ENCODE measurements at regions not wholly inside any gene's neighbourhood (a gene's known extent, or its start where the extent isn't known, plus 50 kb on each side); places are given as distances from the start of the nearest gene placed in this dataset.

DNA sequence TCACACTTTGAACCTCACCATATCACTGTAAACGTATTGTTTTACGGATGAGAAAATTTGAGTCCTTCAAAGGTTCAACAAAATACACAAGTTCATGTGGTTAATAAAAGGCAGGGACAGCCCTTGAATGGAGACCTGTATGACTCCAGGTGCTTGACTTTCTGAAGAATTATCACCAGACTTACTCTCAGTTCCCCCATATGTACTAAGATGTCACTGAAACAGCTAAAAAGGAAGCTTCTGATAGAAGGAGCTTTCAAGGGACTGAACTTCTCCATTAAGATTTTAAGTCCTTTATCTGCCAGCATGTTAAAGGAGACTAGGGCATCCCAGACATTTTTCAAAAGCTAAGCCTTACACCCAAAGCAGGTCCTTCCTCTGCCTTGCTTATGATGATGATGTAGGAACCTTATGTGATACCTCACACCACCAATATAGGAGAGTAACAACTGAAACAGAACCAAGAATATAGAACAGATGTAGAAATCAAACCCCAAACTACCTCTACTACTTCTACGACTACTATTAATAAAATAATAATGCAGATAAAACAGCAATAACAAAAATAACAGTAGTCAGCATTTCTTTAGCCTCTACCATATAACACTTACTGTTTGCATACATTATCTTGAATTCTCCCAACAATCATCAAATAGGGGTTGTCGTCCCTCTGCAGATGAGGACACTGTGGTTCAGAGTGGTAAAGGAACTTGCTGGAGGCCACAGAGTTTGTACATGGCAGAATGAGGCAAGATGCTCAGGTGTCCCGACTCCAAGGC, 273.9 kb downstream of the ELAVL2 start:
- no peak for DNase-seq

GRCh38 chr9:23552876-23553601, 273.0 kb downstream of the ELAVL2 start:
- DNase-seq, result no peak

DNA sequence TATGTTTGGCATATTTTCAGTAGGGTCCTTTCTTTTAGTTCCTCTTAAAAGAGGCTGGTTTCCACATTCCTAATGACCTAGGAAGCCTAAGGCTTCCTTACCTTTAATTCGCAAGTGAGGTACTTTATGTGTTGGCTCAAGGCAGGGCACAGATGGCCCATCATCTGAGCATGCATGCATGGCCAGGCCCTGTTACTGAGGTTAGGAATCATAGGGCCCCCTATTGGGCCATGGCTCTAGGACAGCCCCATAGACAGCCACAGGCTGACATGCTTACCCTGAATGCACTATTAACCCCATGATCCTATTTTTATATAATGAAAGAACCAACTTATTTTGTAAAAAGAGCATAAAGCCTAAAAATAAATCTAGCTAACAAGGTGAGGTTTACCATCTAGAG, 271.4 kb downstream of the ELAVL2 start:
- no peak for DNase-seq

DNA sequence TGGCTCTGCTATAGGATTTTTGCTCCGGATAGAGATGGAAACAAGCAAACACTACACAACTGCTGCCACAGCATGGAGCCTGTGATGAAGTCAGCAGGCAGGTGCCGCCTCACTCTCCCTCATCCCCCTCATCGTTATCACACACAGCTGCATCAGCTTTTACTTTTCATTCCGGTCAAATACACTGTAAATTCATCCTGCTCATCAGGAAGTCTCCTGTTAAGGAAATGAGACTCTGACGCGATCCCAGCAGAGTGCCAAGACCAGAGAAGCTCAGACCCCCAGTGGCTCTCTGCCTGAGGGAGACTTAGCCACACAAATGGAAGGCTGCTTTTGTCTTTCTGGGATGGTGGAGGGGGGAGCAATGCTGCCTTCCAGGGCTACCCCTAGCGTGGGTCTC, 270.2 kb downstream of the ELAVL2 start:
- no peak for DNase-seq

GRCh38 chr9:23556459-23556858, 269.6 kb downstream of the ELAVL2 start:
- no peak for DNase-seq

DNA sequence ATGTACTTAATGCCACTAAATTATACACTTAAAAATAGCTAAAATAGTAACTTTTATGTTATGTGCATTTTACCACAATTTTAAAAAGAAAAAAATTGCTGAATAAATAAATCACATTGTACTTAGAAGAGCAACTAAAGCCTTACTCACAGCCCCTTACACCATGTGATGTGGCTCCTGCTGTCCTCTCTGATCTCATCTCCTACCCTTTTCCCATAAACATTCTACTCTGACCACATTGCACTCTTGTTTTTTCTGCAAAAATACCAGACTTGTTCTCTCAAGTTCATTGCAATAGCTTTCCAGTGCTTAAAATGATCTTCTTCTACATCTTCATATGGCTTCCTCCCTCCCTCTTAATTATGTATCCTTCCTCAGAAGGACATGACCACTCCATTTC, 268.4 kb downstream of the ELAVL2 start:
- no peak for DNase-seq

DNA sequence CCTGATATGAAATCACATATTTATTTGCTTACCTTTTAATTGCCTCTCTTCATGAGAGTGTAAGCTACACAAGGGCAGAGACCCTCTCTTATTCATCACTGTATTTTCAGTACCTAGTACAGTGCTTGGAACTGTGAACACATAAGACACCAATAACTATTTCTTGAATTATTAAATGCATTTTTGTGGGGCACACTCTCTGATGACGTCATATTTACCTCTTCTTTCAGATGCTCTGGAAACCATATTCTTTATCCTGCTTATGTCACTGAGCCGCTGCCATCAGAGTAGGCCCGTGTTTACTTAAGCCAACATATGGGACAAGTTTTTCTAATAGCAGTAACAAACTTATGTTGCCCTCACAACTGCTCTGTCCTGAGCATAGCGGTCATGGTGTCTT, 266.5 kb downstream of the ELAVL2 start:
- DNase-seq, result no peak

DNA sequence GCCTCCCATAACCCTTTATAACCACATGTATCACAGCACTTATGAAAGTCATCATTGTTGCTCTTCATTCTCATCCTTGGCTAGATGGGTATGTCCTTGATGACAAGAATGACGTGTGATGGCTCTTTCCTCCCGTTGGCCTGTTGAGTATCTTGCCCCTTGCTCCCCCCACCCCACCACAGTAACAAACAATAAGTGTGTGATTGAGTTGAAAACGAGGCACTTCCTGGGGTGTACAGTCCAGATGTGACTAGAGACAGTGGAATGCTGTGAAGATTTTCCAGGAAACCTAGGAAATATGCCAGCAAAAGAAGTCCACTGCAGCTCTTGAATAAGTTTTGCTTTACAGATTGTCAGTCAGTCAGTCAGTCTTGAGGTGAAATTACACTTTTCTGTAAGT, 262.5 kb downstream of the ELAVL2 start:
- no peak for DNase-seq

DNA sequence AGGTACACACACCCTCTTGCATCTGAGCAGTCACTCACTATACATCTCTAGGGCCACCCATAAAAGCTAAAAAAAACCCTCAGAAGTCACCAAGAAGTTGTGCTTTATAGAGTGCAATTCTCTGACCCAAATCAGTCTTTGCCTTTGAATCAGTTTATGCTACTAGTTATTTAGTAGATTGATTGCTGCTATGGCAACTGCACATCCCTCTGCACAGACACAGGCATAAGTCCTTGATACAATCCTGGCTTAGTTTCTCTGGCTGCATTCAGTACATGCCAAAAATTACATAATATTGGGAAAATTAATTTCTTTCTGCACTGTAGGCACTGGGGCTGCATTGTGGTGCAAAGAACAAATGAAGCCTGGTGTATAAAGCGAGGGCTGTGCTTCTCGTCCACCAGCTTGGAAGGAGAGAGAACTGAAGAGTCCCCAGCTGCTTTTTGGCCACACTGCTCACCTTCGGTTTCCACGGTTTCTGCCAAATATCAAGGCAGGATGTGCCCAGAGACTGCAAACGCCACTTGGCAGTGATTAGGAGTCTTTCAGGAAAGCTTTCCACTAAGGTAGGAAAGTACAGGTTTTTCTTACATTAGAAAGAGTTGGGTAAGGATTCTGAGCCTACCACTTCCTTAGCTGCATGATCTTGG, 258.4 kb downstream of the ELAVL2 start:
- DNase-seq, result no peak

- no peak for DNase-seq
Observed at GRCh38 chr9:23571414-23572104, 254.5 kb downstream of the ELAVL2 start.

DNA sequence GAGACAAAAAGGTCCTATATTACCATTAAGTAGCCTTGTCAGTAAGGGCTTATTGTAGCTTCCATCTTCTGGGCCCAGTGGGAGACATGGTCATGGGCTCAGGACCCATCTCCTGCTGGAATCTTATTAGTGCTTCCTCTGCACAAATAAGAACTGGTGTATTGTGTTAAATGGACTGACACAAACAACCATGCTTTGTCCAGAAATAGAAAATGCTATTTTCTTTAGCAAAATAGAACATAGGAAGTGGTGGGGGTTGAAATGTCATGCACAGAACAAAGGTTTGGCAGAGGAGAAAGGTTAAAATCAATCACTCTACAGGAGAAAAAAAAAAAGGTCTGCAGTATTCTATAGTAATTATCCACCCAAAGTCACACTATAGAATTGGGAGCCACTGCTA, 252.2 kb downstream of the ELAVL2 start:
- no peak for DNase-seq

- no peak for DNase-seq
Observed at GRCh38 chr9:23577611-23578010, 248.4 kb downstream of the ELAVL2 start.

DNA sequence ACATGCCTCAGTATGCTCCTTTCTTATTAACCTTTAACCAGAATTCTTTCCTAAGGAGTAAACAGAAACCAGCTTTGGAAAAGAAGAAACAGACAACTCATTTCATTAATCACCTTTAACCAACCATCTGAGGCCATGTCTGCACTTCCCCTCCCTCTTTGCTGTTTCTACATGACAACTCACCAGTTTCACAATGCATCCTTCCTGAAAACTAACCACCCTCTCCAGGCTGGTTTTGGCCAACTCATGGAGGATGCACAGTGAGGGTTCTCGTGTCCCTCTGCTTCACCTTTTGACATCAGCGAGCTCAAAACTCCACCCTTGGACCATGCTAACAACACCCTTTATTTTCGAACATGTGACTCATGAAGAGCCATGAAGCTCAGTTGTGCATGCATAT, 244.1 kb downstream of the ELAVL2 start:
- DNase-seq, result no peak

DNA sequence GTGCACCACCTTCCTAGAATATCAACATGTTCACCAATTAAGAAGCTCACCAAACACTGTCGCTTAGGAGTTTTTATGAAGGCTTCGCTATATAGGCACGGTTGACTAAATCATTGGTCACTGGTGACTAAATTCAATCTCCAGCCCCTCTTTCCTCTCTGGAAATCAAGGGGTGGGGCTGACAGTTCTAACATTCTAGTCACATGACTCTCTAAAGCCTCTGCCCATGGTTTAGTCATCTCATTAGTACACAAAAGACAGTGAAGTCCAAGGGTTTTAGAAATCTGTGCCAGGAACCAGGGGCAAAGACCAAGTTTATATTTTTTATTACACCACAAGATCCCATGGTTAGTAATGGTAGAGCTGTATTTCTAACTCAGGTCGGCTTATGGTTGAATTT, 243.2 kb downstream of the ELAVL2 start:
- no peak for DNase-seq

GRCh38 chr9:23586906-23587305, 239.1 kb downstream of the ELAVL2 start:
- DNase-seq, result no peak

- DNase-seq, result no peak
Observed at GRCh38 chr9:23587433-23587832, 238.6 kb downstream of the ELAVL2 start.

DNA sequence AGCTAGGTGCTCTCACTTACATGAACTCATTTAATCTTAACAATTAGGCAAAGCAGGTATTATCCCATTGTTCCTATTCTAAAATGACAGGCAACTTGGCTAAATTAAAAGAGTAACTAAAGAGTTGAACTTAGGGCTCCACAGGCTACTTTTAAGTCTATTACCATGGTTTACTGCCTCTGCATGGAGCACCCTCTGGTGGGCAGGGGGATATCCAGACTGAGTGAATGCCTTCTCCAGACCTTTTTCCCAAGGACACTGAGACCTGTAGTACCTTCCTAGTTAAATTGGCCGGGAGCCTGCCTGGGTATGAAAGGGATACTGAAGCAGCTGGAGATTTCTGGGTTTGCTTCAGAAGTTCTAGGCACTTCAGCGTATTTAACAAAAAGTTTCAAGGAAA, 238.1 kb downstream of the ELAVL2 start:
- no peak for DNase-seq

- DNase-seq, result no peak
Observed at GRCh38 chr9:23590276-23591000, 235.6 kb downstream of the ELAVL2 start.

DNA sequence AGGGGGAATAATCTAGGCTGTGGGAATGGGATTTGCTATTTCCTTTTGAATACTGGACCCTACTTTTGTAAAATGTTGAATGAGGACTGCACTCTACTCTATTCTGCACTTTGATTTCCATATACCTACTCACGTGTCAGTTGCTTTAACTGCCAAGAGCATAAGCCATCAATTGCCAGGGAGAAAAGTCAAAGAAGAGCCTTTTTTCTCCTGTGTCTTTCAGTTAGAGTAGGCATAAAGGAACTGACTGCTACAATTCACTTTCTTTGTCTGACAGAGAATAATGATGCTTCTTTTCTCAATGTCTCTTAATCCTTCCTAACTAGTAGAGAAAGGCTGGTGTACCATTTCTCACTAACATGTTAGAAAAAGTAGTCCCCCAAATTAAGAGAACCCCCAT, 231.6 kb downstream of the ELAVL2 start:
- no peak for DNase-seq

GRCh38 chr9:23596913-23597634, 229.0 kb downstream of the ELAVL2 start:
- no peak for DNase-seq

DNA sequence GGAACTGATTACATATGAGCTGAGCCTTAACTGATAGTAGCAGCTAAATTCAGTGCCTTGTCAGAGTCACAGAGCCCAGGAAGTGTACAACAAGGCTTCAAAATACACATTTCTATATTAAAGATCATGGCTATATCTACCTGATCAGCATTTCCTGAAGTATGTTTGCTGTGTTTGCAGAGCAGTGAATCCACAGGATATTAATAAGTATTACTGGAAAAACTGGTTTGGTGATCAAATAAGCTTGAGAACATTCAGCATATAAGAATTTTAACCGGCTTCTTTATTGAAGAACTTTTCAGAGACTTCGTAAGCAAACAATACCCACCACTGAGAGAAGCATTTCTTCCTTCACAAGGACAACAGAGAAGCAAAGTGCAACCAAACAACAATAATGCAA, 227.0 kb downstream of the ELAVL2 start:
- DNase-seq, result no peak

DNA sequence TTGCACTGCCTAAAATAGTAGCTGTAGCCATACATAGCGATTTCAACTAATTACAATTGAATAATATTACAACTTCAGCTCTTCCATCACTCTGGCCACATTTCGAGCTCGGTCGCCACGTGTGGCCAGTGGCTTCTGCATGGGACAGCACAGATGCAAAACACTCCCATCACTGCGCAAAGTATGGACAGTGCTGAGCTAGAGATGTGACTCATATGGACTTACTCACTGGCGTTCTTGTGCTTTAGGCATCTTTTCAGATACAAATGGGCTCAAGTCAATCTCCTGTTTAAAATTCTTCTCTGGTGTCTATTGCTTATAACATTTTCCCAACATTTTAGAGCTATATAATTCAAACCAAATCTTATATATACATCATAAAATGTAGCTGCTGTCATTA, 222.7 kb downstream of the ELAVL2 start:
- DNase-seq, result no peak
